HAP-1 (cell line): ENCODE measurements at regions not wholly inside any gene's neighbourhood (a gene's known extent, or its start where the extent isn't known, plus 50 kb on each side); places are given as distances from the start of the nearest gene placed in this dataset.
A peak's percentile ranks its signal among the peaks of the same experiment; 100 is the strongest.

Source experiments
- DNase-seq, 2 experiments: peaks; one replicate each; pipeline ENCODE4 v3.0.0-alpha.2; 2016 to 2020; ENCODE audit warnings: low spot score in 2 of 2
- H3K27me3 ChIP-seq: fragments of 250-450 bp; sonication (Bioruptor Pico); 2 replicates; pipeline ENCODE4 v1.5.1; 2020; ENCODE audit warnings: low read depth, mild to moderate bottlenecking, moderate library complexity
- H3K36me3 ChIP-seq: fragments of 250-450 bp; sonication (Bioruptor Pico); replicated peaks from 2 replicates; pipeline ENCODE4 v1.5.1; 2020; ENCODE audit warnings: mild to moderate bottlenecking
- H3K4me1 ChIP-seq: fragments of 250-450 bp; sonication (Bioruptor Pico); 2 replicates; pipeline ENCODE4 v1.5.1; 2020; ENCODE audit warnings: mild to moderate bottlenecking
- H3K4me3 ChIP-seq: fragments of 250-450 bp; sonication (Bioruptor Pico); 2 replicates; pipeline ENCODE4 v1.5.1; 2020; ENCODE audit warnings: mild to moderate bottlenecking, moderate library complexity
- H3K9me3 ChIP-seq: fragments of 250-450 bp; sonication (Bioruptor Pico); 2 replicates; pipeline ENCODE4 v1.5.1; 2020; ENCODE audit warnings: mild to moderate bottlenecking, moderate library complexity
- in situ Hi-C: fragments of 300-500 bp; cut with MboI; formaldehyde crosslinking; loops from 3 replicates; pipeline ENCODE4 v1.14.3; 2020; ENCODE audit warnings: low sequenced_read_pairs, inconsistent platforms, mixed read lengths

DNA sequence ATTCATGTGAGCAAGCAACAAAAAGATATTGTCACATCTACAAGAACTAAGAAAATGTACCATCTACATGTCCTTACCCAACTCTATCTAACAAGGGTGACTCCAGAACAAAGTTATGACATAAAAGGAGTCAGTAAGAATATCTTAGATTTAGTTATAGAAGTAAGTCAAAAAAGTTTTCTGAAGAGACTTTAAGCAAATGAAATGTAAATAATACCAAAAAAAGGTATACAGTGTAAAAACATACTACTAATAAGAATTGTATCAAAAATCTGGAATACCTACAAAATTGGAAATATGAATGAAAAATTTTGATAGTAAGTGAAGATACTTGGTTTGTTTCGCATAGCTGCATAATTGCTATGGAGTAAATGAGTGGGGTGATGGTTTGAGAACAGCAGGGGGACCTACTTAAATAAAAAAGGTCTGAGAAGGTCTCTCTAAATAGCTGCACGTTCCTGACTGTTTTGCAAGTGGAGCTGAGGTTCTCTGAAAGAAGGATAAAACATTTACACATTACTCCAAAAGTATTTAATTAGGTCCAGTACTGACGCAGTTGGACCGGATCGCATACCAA, 51.0 kb upstream of the ENPP6 start:
- Histone ChIP-seq H3K4me1 (peaks cover 10% of the 10 kb centered on the region), H3K36me3 (no peaks in the 10 kb centered on the region), H3K9me3 (no peaks in the 10 kb centered on the region), H3K27me3 (no peaks in the 10 kb centered on the region), H3K4me3 (no peak overlapping the region; the same call in 1 of the 2 replicates)
- no peak for DNase-seq
- in situ Hi-C loops = no loop called here

DNA sequence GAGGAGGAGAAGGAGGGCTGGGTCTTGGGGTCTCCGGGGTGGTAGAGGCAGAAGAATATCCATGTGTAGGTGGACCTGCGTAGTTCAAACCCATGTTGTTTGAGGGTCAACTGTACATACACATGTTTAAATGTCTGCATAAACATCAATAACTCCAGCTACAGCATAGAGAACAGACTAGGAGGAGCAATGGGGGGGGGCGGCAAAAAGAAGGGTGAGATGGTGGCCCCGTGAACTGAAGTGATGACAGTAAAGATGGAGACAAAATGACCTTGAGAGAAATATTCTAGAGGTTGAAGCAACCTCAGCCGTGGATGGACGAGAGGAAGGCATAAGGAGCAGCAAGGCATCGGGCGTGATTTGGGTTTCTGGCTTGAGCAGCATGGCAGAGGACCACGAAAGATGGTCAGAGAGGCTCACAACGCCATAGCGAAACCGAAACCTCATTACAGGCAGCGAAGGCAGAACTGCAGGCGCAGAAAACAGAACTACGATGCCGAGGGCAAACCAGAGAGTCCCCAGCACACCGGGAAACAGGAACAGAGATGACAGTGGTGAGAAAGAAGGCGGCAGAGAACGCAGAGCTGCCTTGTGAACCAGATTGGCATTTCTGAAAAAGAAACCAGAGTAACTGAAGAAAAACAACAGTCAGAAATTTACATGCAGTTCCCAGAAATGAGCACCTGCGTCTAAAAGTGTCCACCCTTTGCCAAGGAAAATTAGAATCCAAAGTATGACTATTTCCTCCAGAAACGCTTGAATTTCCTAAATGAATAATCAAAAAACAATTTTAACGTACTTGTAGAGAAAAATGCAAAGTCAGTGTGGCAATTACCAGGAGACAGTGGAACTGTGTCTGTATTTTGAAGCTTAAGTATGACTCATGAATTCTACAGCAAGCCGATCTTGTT, 50.3 kb upstream of the ENPP6 start:
- H3K4me1 ChIP-seq = peaks cover 10% of the 10 kb centered on the region
- peak overlapping the region; percentile 31 for H3K4me3 ChIP-seq

More for the DNA sequence above, 50.3 kb upstream of the ENPP6 start:
- in situ Hi-C loops = no loop called here
- Histone ChIP-seq H3K36me3 (no peaks in the 10 kb centered on the region), H3K9me3 (no peaks in the 10 kb centered on the region), H3K27me3 (no peaks in the 10 kb centered on the region)
- DNase-seq = peak; percentile 57 to 70
